Tibial artery (tissue), 4 donors: ENCODE measurements at regions not wholly inside any gene's neighbourhood (a gene's known extent, or its start where the extent isn't known, plus 50 kb on each side); places are given as distances from the start of the nearest gene placed in this dataset.

Source experiments
- DNase-seq, 2 donors: peaks; one replicate each; pipeline ENCODE4 v3.0.0-alpha.2; 2019
- H3K27ac ChIP-seq, 2 donors: fragments of 200-600 bp; sonication (generic) in 1 of 2; 1 replicate in 1 of 2; 2 replicates in 1 of 2; pipeline ENCODE4 v1.5.1; 2018 to 2019; ENCODE audit warnings: mild to moderate bottlenecking in 1 of 2
- H3K27me3 ChIP-seq, 2 donors: fragments of 200-600 bp; sonication (generic) in 1 of 2; one replicate each; pipeline versions ENCODE4 v1.5.1 to v1.6.0; 2016 to 2019
- H3K36me3 ChIP-seq, 3 donors: fragments of 200-600 bp; sonication (generic) in 2 of 3; one replicate each; pipeline ENCODE4 v1.5.1; 2016 to 2019; ENCODE audit warnings: mild to moderate bottlenecking in 2 of 3
- H3K4me1 ChIP-seq, 4 donors: fragments of 200-600 bp; sonication (generic) in 2 of 4; 1 replicate in 3 of 4; 2 replicates in 1 of 4; pipeline ENCODE4 v1.5.1; 2016 to 2019
- H3K4me3 ChIP-seq, 2 donors: fragments of 200-600 bp; sonication (generic) in 1 of 2; 1 replicate in 1 of 2; 2 replicates in 1 of 2; pipeline ENCODE4 v1.5.1; 2018 to 2019; ENCODE audit warnings: mild to moderate bottlenecking in 2 of 2
- H3K9me3 ChIP-seq, 3 donors: fragments of 200-600 bp; sonication (generic) in 1 of 3; one replicate each; pipeline ENCODE4 v1.5.1; 2016 to 2019
- CTCF ChIP-seq, 2 experiments: fragments of 200-600 bp in 1 of 2; fragments of 450-650 bp in 1 of 2; IDR thresholded peaks; one replicate each; pipeline ENCODE4 v1.5.1; 2017 to 2019; ENCODE audit warnings: antibody characterized with exemption in 2 of 2, mild to moderate bottlenecking in 1 of 2, moderate library complexity in 1 of 2
- intact Hi-C: fragments of 100-400 bp; cut with DNase I; formaldehyde crosslinking; loops from one replicate; pipeline ENCODE4 v1.15.0; 2023; ENCODE audit warnings: low total_unique reads

- Histone ChIP-seq H3K9me3 (no peaks in the 10 kb centered on the region), H3K4me1 (no peaks in the 10 kb centered on the region), H3K36me3 (no peaks in the 10 kb centered on the region), H3K4me3 (no peak overlapping the region), H3K27ac (no peak overlapping the region), H3K27me3 (no peaks in the 10 kb centered on the region)
- no peak for TF ChIP-seq CTCF (IDR thresholded peaks at IDR 0.05)
- no peak for DNase-seq
- intact Hi-C loops: no loop called here
Measured at GRCh38 chr3:80855482-80855881, 906.0 kb downstream of the GBE1 start.

- Histone ChIP-seq H3K27me3 (no peaks in the 10 kb centered on the region), H3K36me3 (no peaks in the 10 kb centered on the region), H3K27ac (no peak overlapping the region), H3K4me1 (no peaks in the 10 kb centered on the region), H3K9me3 (no peaks in the 10 kb centered on the region), H3K4me3 (no peak overlapping the region)
- no peak for TF ChIP-seq CTCF (IDR thresholded peaks at IDR 0.05)
- intact Hi-C loops: no loop called here
- DNase-seq: no peak
Measured at GRCh38 chr3:80836395-80836794, 925.0 kb downstream of the GBE1 start.

- H3K27me3 ChIP-seq: no peaks in the 10 kb centered on the region
- intact Hi-C loops: no loop called here
- no peak for DNase-seq
- no peaks in the 10 kb centered on the region for H3K4me1 ChIP-seq
- H3K36me3 ChIP-seq: no peaks in the 10 kb centered on the region
- no peak overlapping the region for H3K4me3 ChIP-seq
- H3K9me3 ChIP-seq: no peaks in the 10 kb centered on the region
- no peak overlapping the region for H3K27ac ChIP-seq
- no peak for TF ChIP-seq CTCF (IDR thresholded peaks at IDR 0.05)
Measured at GRCh38 chr3:80807577-80807976, 953.9 kb downstream of the GBE1 start.

- no peak overlapping the region for H3K27ac ChIP-seq
- H3K27me3 ChIP-seq: no peaks in the 10 kb centered on the region
- no peak overlapping the region for H3K4me3 ChIP-seq
- no peak for DNase-seq
- no peaks in the 10 kb centered on the region for H3K4me1 ChIP-seq
- H3K9me3 ChIP-seq: no peaks in the 10 kb centered on the region
- intact Hi-C loops: no loop called here
- no peak for TF ChIP-seq CTCF (IDR thresholded peaks at IDR 0.05)
- no peaks in the 10 kb centered on the region for H3K36me3 ChIP-seq
Measured at GRCh38 chr3:80806673-80807072, 954.8 kb downstream of the GBE1 start.

GRCh38 chr3:80788914-80789313 is 972.5 kb downstream of the GBE1 start:
- H3K27ac ChIP-seq: no peak overlapping the region

More at GRCh38 chr3:80788914-80789313, 972.5 kb downstream of the GBE1 start:
- no peaks in the 10 kb centered on the region for H3K4me1 ChIP-seq
- DNase-seq: no peak
- no peaks in the 10 kb centered on the region for H3K9me3 ChIP-seq
- intact Hi-C loops: no loop called here
- no peak for TF ChIP-seq CTCF (IDR thresholded peaks at IDR 0.05)
- no peaks in the 10 kb centered on the region for H3K36me3 ChIP-seq
- H3K4me3 ChIP-seq: no peak overlapping the region
- no peaks in the 10 kb centered on the region for H3K27me3 ChIP-seq
